A549 (cell line): ENCODE measurements at regions not wholly inside any gene's neighbourhood (a gene's known extent, or its start where the extent isn't known, plus 50 kb on each side); places are given as distances from the start of the nearest gene placed in this dataset.

Experiments used
- CHD2 ChIP-seq: fragments of 150-350 bp; IDR thresholded peaks from 2 replicates; pipeline ENCODE4 v1.6.1; 2014; ENCODE audit warnings: low read length; ENCODE audit not compliant: partially characterized antibody
- CTCF ChIP-seq: fragments of >200 bp; sonication (Bioruptor Twin); formaldehyde crosslinking; IDR thresholded peaks from 3 replicates; pipeline ENCODE4 v1.5.1; 2016
- MAFK ChIP-seq: fragments of 450-650 bp; IDR thresholded peaks from 2 replicates; pipeline ENCODE4 v1.6.1; 2014; ENCODE audit not compliant: partially characterized antibody
- PBX3 ChIP-seq: IDR thresholded peaks from 2 replicates; pipeline ENCODE4 v1.6.1; 2012
- PHF8 ChIP-seq: fragments of 200-600 bp; sonication (generic); IDR thresholded peaks from 2 replicates; pipeline ENCODE4 v1.6.1; 2016; ENCODE audit warnings: low read depth, mild to moderate bottlenecking, antibody characterized with exemption, moderate library complexity, borderline replicate concordance
- POLR2A ChIP-seq: IDR thresholded peaks from 2 replicates; pipeline ENCODE4 v1.6.1; 2012; ENCODE audit warnings: mild to moderate bottlenecking, low read length
- POLR2AphosphoS2 ChIP-seq: conservative IDR thresholded peaks from 2 replicates; pipeline ENCODE4 v1.6.1; 2012; ENCODE audit warnings: low read length, improper control_type of control experiment, inconsistent platforms
- ZSCAN20 ChIP-seq: fragments of 250-450 bp; sonication (Bioruptor Pico); IDR thresholded peaks from 2 replicates; pipeline ENCODE4 v1.8.0; 2022; ENCODE audit warnings: mild to moderate bottlenecking, moderate library complexity
- TF ChIP-seq, protein P1 (sequence below): fragments of 250-450 bp; sonication (Bioruptor Pico); IDR thresholded peaks from 2 replicates; pipeline ENCODE4 v1.5.0; 2021; ENCODE audit warnings: mild to moderate bottlenecking, moderate library complexity, borderline replicate concordance
- TF ChIP-seq, protein P2 (sequence below): IDR thresholded peaks from 2 replicates; pipeline ENCODE4 v1.6.1; 2012

DNA sequence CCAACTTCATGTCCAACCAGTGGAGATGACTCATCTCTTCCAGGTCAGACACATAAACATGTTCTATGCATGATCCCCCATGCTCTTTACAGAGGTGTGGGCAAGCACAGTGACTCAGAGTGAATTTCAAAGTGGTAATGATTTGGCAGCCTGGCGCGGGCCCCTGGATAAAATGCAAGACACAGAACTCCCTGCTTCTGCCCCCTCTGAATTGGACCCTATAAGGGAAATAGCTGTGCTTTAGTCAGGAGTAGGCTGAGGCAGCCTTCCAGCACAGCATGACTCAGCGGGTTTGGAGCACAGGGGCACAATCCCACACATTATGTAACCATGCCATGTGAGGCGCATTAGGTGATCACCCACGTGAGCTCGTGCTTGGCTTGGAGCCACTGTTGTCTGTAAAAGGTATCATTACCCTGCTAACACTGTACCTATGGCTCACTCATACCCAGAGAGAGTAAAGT is 127.4 kb downstream of the C6orf118 start:
- TF ChIP-seq POLR2AphosphoS2 = no peak
- no peak for TF ChIP-seq CTCF
- no peak for TF ChIP-seq POLR2A
- no peak for TF ChIP-seq ZSCAN20 (CRISPR knock-in tag)
- no peak for TF ChIP-seq PHF8
- TF ChIP-seq, protein P1, sequence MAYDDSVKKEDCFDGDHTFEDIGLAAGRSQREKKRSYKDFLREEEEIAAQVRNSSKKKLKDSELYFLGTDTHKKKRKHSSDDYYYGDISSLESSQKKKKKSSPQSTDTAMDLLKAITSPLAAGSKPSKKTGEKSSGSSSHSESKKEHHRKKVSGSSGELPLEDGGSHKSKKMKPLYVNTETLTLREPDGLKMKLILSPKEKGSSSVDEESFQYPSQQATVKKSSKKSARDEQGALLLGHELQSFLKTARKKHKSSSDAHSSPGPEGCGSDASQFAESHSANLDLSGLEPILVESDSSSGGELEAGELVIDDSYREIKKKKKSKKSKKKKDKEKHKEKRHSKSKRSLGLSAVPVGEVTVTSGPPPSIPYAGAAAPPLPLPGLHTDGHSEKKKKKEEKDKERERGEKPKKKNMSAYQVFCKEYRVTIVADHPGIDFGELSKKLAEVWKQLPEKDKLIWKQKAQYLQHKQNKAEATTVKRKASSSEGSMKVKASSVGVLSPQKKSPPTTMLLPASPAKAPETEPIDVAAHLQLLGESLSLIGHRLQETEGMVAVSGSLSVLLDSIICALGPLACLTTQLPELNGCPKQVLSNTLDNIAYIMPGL (CRISPR knock-in tag) = no peak
- TF ChIP-seq CHD2 = no peak
- TF ChIP-seq MAFK = peak; percentile 62
- TF ChIP-seq, protein P2, sequence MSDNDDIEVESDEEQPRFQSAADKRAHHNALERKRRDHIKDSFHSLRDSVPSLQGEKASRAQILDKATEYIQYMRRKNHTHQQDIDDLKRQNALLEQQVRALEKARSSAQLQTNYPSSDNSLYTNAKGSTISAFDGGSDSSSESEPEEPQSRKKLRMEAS = no peak
- TF ChIP-seq PBX3 = no peak
